ENCODE measurements at regions not wholly inside any gene's neighbourhood (a gene's known extent, or its start where the extent isn't known, plus 50 kb on each side); places are given as distances from the start of the nearest gene placed in this dataset.

- no peak overlapping the region for H3K27ac ChIP-seq (ENCODE audit: low read length)
- H3K27me3 ChIP-seq (ENCODE audit: control insufficient read depth, insufficient read depth, low read length) = no peaks in the 10 kb centered on the region
- ChIA-PET CTCF (no interaction called here), POLR2A (no interaction called here)
- intact Hi-C loops (cut with micrococcal nuclease; ENCODE audit: unreplicated experiment) = no loop called here
- no peak overlapping the region for H3K4me3 ChIP-seq (ENCODE audit: low read depth in 2 of 2, low read length in 2 of 2)
- ATAC-seq (no peak), DNase-seq (ENCODE audit: low read depth, low spot score) (no peak)
- H3K36me3 ChIP-seq (ENCODE audit: control insufficient read depth, insufficient read depth, low read length) = no peaks in the 10 kb centered on the region
- 0 out of 2 replicates have a peak, but pooled peaks cover 4% of the 10 kb centered on the region for H3K9me3 ChIP-seq (ENCODE audit: control insufficient read depth, insufficient read depth, low read depth, low read length)
- peaks cover 1% of the 10 kb centered on the region; the same call in 1 of the 2 replicates for H3K4me1 ChIP-seq (ENCODE audit: control insufficient read depth, insufficient read depth, low read length)
- BruUV-seq (replicated peaks) = no TSS peak
- in situ Hi-C loops (cut with HindIII; ENCODE audit: low pct_unique_long_range_greater_than_20kb, low sequenced_read_pairs) = no loop called here
- no peak for TF ChIP-seq SIN3A (IDR thresholded peaks at IDR 0.05; ENCODE audit: borderline replicate concordance, insufficient read depth, low read depth, low read length)
- no peak for TF ChIP-seq TCF7L2 (IDR thresholded peaks at IDR 0.05; ENCODE audit: low read depth, low read length)
- TF ChIP-seq REST (IDR thresholded peaks at IDR 0.05; ENCODE audit: insufficient read depth in 1 of 2, low read depth in 2 of 2, low read length in 1 of 2) = no peak
- no peak for TF ChIP-seq CTCF (IDR thresholded peaks at IDR 0.05)
- TF ChIP-seq POLR2AphosphoS5 (IDR thresholded peaks at IDR 0.05; ENCODE audit: low read depth, low read length) = no peak
Measured at GRCh38 chr7:16353226-16353625, 68.1 kb downstream of the CRPPA start.

GRCh38 chr7:16350634-16351033 is 70.7 kb downstream of the CRPPA start:
- Histone ChIP-seq H3K4me3 (ENCODE audit: low read depth in 2 of 2, low read length in 2 of 2) (no peak overlapping the region), H3K36me3 (ENCODE audit: control insufficient read depth, insufficient read depth, low read length) (no peaks in the 10 kb centered on the region), H3K9me3 (ENCODE audit: control insufficient read depth, insufficient read depth, low read depth, low read length) (0 out of 2 replicates have a peak, but pooled peaks cover 4% of the 10 kb centered on the region), H3K27me3 (ENCODE audit: control insufficient read depth, insufficient read depth, low read length) (no peaks in the 10 kb centered on the region), H3K27ac (ENCODE audit: low read length) (no peak overlapping the region), H3K4me1 (ENCODE audit: control insufficient read depth, insufficient read depth, low read length) (peaks cover 21% of the 10 kb centered on the region)
- ATAC-seq (no peak), DNase-seq (ENCODE audit: low read depth, low spot score) (no peak)
- POLR2A ChIA-PET = interaction anchor here (0.6 kb wide), 1 partner anchor 567 kb away, joined by 3 read pairs; no protein-coding TSS in a partner anchor
- CTCF ChIA-PET = no interaction called here
- no peak for TF ChIP-seq CTCF (IDR thresholded peaks at IDR 0.05)
- TF ChIP-seq SIN3A (IDR thresholded peaks at IDR 0.05; ENCODE audit: borderline replicate concordance, insufficient read depth, low read depth, low read length) = no peak
- TF ChIP-seq POLR2AphosphoS5 (IDR thresholded peaks at IDR 0.05; ENCODE audit: low read depth, low read length) = no peak
- no peak for TF ChIP-seq TCF7L2 (IDR thresholded peaks at IDR 0.05; ENCODE audit: low read depth, low read length)
- TF ChIP-seq REST (IDR thresholded peaks at IDR 0.05; ENCODE audit: insufficient read depth in 1 of 2, low read depth in 2 of 2, low read length in 1 of 2) = no peak
- in situ Hi-C loops (cut with HindIII; ENCODE audit: low pct_unique_long_range_greater_than_20kb, low sequenced_read_pairs) (no loop called here), intact Hi-C loops (cut with micrococcal nuclease; ENCODE audit: unreplicated experiment) (no loop called here)
- no TSS peak for BruUV-seq (replicated peaks)

Measured in Panc1 (cell line).